HCT116 (cell line): ENCODE measurements at regions not wholly inside any gene's neighbourhood (a gene's known extent, or its start where the extent isn't known, plus 50 kb on each side); places are given as distances from the start of the nearest gene placed in this dataset.

Source experiments
- ATAC-seq: fragments of 200-7000 bp; cut with Tn5 transposase; 2 replicates; pipeline ENCODE4 v1.9.1; 2020; ENCODE audit warnings: mild to moderate bottlenecking, moderate library complexity
- BruUV-seq: library from RNA; stranded (reverse); fragments of 400-500 nt; replicated peaks from 2 replicates; lab custom pipeline; 2021; lab: Mats Ljungman, UMichigan
- CTCF ChIA-PET: fragments of 300-600 bp; sonication (Branson Sonifier 250); formaldehyde crosslinking; loops from one replicate; lab custom pipeline; 2021; ENCODE audit warnings: antibody characterized with exemption; lab: Charles Lee
- POLR2A ChIA-PET: fragments of 300-600, 350-600 bp; sonication (Branson Sonifier 250); formaldehyde crosslinking; loops from one replicate; lab custom pipeline; 2021; ENCODE audit warnings: antibody characterized with exemption; lab: Charles Lee
- RAD21 ChIA-PET, 2 experiments: fragments of 300-600 bp; sonication (Branson Sonifier 250); formaldehyde crosslinking; loops; one replicate each; lab custom pipeline; 2023; ENCODE audit warnings: low total read pairs in 2 of 2; ENCODE audit not compliant: uncharacterized antibody in 2 of 2, unreplicated experiment in 2 of 2, low non-redundant PET in 1 of 2; lab: Charles Lee
- DNase-seq: peaks from one replicate; pipeline ENCODE4 v3.0.0-alpha.2; 2010; ENCODE audit warnings: low read depth, low spot score
- H2AFZ ChIP-seq: fragments of 200-600 bp; shearing (Covaris generic), sonication (generic); 2 replicates; pipeline ENCODE4 v1.6.1; 2017; ENCODE audit warnings: low read depth, mixed run types, mixed read lengths, antibody characterized with exemption, low read length; ENCODE audit not compliant: poor library complexity, severe bottlenecking
- H3K27ac ChIP-seq: 2 replicates; pipeline ENCODE4 v1.5.1; 2012; ENCODE audit warnings: low read depth, low read length
- H3K27me3 ChIP-seq: fragments of 200-600 bp; sonication (generic); 2 replicates; pipeline ENCODE4 v1.6.1; 2016; ENCODE audit warnings: mixed run types, low read length, mixed read lengths; ENCODE audit not compliant: insufficient read depth
- H3K36me3 ChIP-seq, 2 experiments: fragments of 200-500 bp in 1 of 2; fragments of 200-600 bp in 1 of 2; sonication (Bioruptor generic) in 1 of 2; sonication (generic) in 1 of 2; 2 replicates each; pipeline versions ENCODE4 v1.5.1 to v1.6.1; 2014 to 2016; ENCODE audit warnings: low read length in 2 of 2, inconsistent platforms in 1 of 2, mixed read lengths in 1 of 2, mixed run types in 1 of 2; ENCODE audit not compliant: insufficient read depth in 2 of 2, control insufficient read depth in 1 of 2
- H3K4me1 ChIP-seq, 2 experiments: fragments of 200-600 bp in 1 of 2; sonication (generic) in 1 of 2; 2 replicates each; pipeline versions ENCODE4 v1.5.1 to v1.6.1; 2012 to 2017; ENCODE audit warnings: low read length in 2 of 2, inconsistent platforms in 1 of 2, mild to moderate bottlenecking in 1 of 2, mixed read lengths in 1 of 2, mixed run types in 1 of 2, moderate library complexity in 1 of 2; ENCODE audit not compliant: insufficient read depth in 2 of 2, control insufficient read depth in 1 of 2
- H3K4me2 ChIP-seq: fragments of 200-600 bp; sonication (generic); 2 replicates; pipeline ENCODE4 v1.6.1; 2017; ENCODE audit warnings: mixed run types, low read length, mixed read lengths
- H3K4me3 ChIP-seq, 2 experiments: fragments of 200-600 bp in 1 of 2; sonication (generic) in 1 of 2; replicated peaks in 1 of 2; 2 replicates each; pipeline ENCODE4 v1.5.1; 2011 to 2016; ENCODE audit warnings: low read length in 2 of 2, control low read depth in 1 of 2, low read depth in 1 of 2, mild to moderate bottlenecking in 1 of 2, mixed read lengths in 1 of 2, mixed run types in 1 of 2
- H3K79me2 ChIP-seq: fragments of 200-600 bp; sonication (generic); 2 replicates; pipeline ENCODE4 v1.6.1; 2017; ENCODE audit warnings: mild to moderate bottlenecking, mixed run types, low read length, moderate library complexity, mixed read lengths; ENCODE audit not compliant: insufficient read depth
- H3K9ac ChIP-seq: fragments of 200-600 bp; sonication (generic); 2 replicates; pipeline ENCODE4 v1.6.1; 2016; ENCODE audit warnings: low read length, mixed read lengths
- H3K9me2 ChIP-seq: fragments of 200-600 bp; sonication (generic), shearing (Covaris generic); 2 replicates; pipeline ENCODE4 v1.6.1; 2017; ENCODE audit warnings: mixed run types, mild to moderate bottlenecking, moderate library complexity; ENCODE audit not compliant: insufficient read depth
- H3K9me3 ChIP-seq, 2 experiments: fragments of 200-500 bp in 1 of 2; fragments of 200-600 bp in 1 of 2; sonication (Bioruptor generic) in 1 of 2; sonication (generic) in 1 of 2; 2 replicates each; pipeline ENCODE4 v1.6.1; 2014 to 2017; ENCODE audit warnings: low read length in 2 of 2, mixed read lengths in 2 of 2, inconsistent platforms in 1 of 2, low read depth in 1 of 2, mild to moderate bottlenecking in 1 of 2, mixed run types in 1 of 2, moderate library complexity in 1 of 2; ENCODE audit not compliant: control insufficient read depth in 1 of 2, insufficient read depth in 1 of 2
- H4K20me1 ChIP-seq: fragments of 200-600 bp; sonication (generic), shearing (Covaris generic); 2 replicates; pipeline ENCODE4 v1.6.1; 2017; ENCODE audit warnings: mixed run types, mild to moderate bottlenecking, moderate library complexity; ENCODE audit not compliant: insufficient read depth
- ATF3 ChIP-seq: IDR thresholded peaks from 2 replicates; pipeline ENCODE4 v1.6.1; 2012
- CEBPB ChIP-seq: IDR thresholded peaks from 2 replicates; pipeline ENCODE4 v1.6.1; 2012; ENCODE audit warnings: low read depth
- EGR1 ChIP-seq: IDR thresholded peaks from 2 replicates; pipeline ENCODE4 v1.6.1; 2012; ENCODE audit warnings: low read depth
- ELF1 ChIP-seq: IDR thresholded peaks from 2 replicates; pipeline ENCODE4 v1.6.1; 2012; ENCODE audit warnings: low read depth, borderline replicate concordance
- EZH2 ChIP-seq: fragments of 200-600 bp; sonication (generic); IDR thresholded peaks from 2 replicates; pipeline ENCODE4 v1.6.1; 2017; ENCODE audit warnings: antibody characterized with exemption, mixed run types
- EZH2phosphoT487 ChIP-seq: fragments of 200-600 bp; IDR thresholded peaks from 2 replicates; pipeline ENCODE4 v1.6.1; 2018; ENCODE audit warnings: antibody characterized with exemption, borderline replicate concordance
- POLR2A ChIP-seq: IDR thresholded peaks from 2 replicates; pipeline ENCODE4 v1.7.0; 2011; ENCODE audit warnings: borderline replicate concordance; ENCODE audit not compliant: insufficient read depth, insufficient read length; ENCODE audit errors: extremely low read depth
- POLR2AphosphoS5 ChIP-seq: IDR thresholded peaks from 2 replicates; pipeline ENCODE4 v1.6.1; 2011; ENCODE audit warnings: mild to moderate bottlenecking, low read depth, low read length, moderate library complexity
- SIN3A ChIP-seq: IDR thresholded peaks from 2 replicates; pipeline ENCODE4 v1.6.1; 2012; ENCODE audit warnings: low read depth
- SRF ChIP-seq: IDR thresholded peaks from 2 replicates; pipeline ENCODE4 v1.6.1; 2012; ENCODE audit warnings: low read depth
- YY1 ChIP-seq: IDR thresholded peaks from 2 replicates; pipeline ENCODE4 v1.6.1; 2011; ENCODE audit warnings: low read length, low read depth, moderate library complexity, mild to moderate bottlenecking; ENCODE audit not compliant: insufficient replicate concordance; ENCODE audit errors: extremely low read depth
- ZBTB33 ChIP-seq: IDR thresholded peaks from 2 replicates; pipeline ENCODE4 v1.6.1; 2011; ENCODE audit warnings: mild to moderate bottlenecking, low read length, moderate library complexity; ENCODE audit not compliant: insufficient replicate concordance; ENCODE audit errors: extremely low read depth
- ZFX ChIP-seq: fragments of 450-650 bp; IDR thresholded peaks from 2 replicates; pipeline ENCODE4 v1.6.1; 2017
- ZNF274 ChIP-seq: fragments of 200-500 bp; sonication (Bioruptor generic); IDR thresholded peaks from 2 replicates; pipeline ENCODE4 v1.6.1; 2014; ENCODE audit warnings: mild to moderate bottlenecking, low read depth, low read length, inconsistent platforms
- intact Hi-C: fragments of 100-400 bp; cut with micrococcal nuclease; formaldehyde crosslinking; loops from 2 replicates; pipeline ENCODE4 v1.10.0; 2022

DNA sequence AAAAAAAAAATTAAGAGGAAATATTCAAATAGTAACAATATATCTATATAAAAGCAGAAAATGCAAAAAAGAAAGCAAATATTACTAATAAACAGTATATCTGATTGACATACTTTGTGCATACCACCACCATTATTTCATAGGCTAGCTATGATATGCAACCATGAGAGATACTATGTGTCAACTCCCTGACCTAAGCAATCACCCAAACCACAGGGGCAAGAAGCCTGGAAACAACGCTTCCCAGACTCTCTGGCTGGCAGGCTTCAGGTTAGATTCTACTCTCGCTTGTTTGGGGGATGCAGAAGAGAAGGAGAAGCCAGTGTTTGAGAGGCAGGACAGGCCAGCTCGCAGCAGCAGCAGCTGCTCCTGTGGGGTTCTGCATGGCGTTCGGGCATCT lies 169.3 kb upstream of the TPM1 start:
- Histone ChIP-seq H3K9me2 (no peaks in the 10 kb centered on the region), H3K36me3 (no peaks in the 10 kb centered on the region), H3K9ac (no peak overlapping the region), H3K27ac (no peak overlapping the region), H3K4me1 (no peaks in the 10 kb centered on the region), H4K20me1 (no peaks in the 10 kb centered on the region), H3K79me2 (no peaks in the 10 kb centered on the region), H3K9me3 (no peaks in the 10 kb centered on the region), H2AFZ (no peak overlapping the region), H3K4me3 (no peak overlapping the region)
- intact Hi-C loops, result no loop called here
- ChIA-PET CTCF (no interaction called here), RAD21 (no interaction called here)
- ATAC-seq, result no peak
- no peak for DNase-seq
- TF ChIP-seq ZBTB33, result no peak
- TF ChIP-seq ZFX, result no peak
- no peak for TF ChIP-seq EZH2
- TF ChIP-seq, all 23 proteins: peak for 0
- POLR2A ChIA-PET, result no interaction called here
- no TSS peak for BruUV-seq
- Histone ChIP-seq H3K4me2 (no peak overlapping the region), H3K27me3 (no peaks in the 10 kb centered on the region)

DNA sequence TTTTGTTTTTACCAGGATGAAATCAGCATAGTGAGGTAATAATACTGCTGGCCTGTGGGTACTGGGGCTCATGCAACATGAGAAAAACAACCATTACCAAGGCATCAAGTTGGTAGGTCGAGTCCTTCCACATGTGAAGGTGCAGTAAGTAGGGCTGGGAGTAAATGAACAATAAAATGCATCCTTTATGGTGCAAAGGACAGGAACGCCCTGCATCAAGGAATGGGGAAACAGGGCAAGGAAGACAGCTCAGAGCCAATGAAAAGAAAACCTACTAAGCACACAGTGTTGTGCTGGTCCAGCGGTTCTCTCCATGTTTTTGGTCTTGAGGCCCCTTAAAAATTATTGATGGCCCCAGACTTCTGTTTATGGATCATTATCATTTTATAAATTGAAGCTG lies 168.5 kb upstream of the TPM1 start:
- Histone ChIP-seq H3K79me2 (no peaks in the 10 kb centered on the region), H3K9ac (no peak overlapping the region), H3K27ac (no peak overlapping the region), H3K9me2 (no peaks in the 10 kb centered on the region), H3K4me2 (no peak overlapping the region), H3K4me3 (no peak overlapping the region), H3K9me3 (no peaks in the 10 kb centered on the region), H2AFZ (no peak overlapping the region), H3K4me1 (no peaks in the 10 kb centered on the region), H3K36me3 (no peaks in the 10 kb centered on the region), H4K20me1 (no peaks in the 10 kb centered on the region), H3K27me3 (no peaks in the 10 kb centered on the region)
- RAD21 ChIA-PET, result no interaction called here
- no peak for DNase-seq
- CTCF ChIA-PET, result interaction anchor here (0.6 kb wide), 1 partner anchor 288 kb away, joined by 3 read pairs; no protein-coding TSS in a partner anchor
- ATAC-seq, result no peak
- intact Hi-C loops, result no loop called here
- no TSS peak for BruUV-seq
- POLR2A ChIA-PET, result no interaction called here
- no peak for TF ChIP-seq ATF3
- TF ChIP-seq EZH2phosphoT487, result no peak
- no peak for TF ChIP-seq ELF1
- no peak for TF ChIP-seq YY1
- no peak for TF ChIP-seq POLR2AphosphoS5
- no peak for TF ChIP-seq EZH2
- no peak for TF ChIP-seq CEBPB
- no peak for TF ChIP-seq SRF
- TF ChIP-seq EGR1, result no peak
- no peak for TF ChIP-seq ZBTB33
- no peak for TF ChIP-seq ZNF274
- no peak for TF ChIP-seq POLR2A
- TF ChIP-seq SIN3A, result no peak
